Liver (tissue), 8 donors: ENCODE measurements at regions not wholly inside any gene's neighbourhood (a gene's known extent, or its start where the extent isn't known, plus 50 kb on each side); places are given as distances from the start of the nearest gene placed in this dataset.
A peak's percentile ranks its signal among the peaks of the same experiment; 100 is the strongest.

Experiments
- DNase-seq: peaks from one replicate; pipeline ENCODE4 v3.0.0-alpha.2; 2017; ENCODE audit warnings: low spot score
- H3K27ac ChIP-seq, 2 donors: one replicate each; pipeline ENCODE4 v1.7.0; 2013; ENCODE audit warnings: inconsistent platforms in 2 of 2, low read length in 2 of 2, control low read depth in 1 of 2, low read depth in 1 of 2, mild to moderate bottlenecking in 1 of 2
- H3K27me3 ChIP-seq, 4 donors: one replicate each; pipeline versions ENCODE4 v1.6.1 to v1.7.0; 2013; ENCODE audit warnings: low read length in 3 of 4, inconsistent platforms in 1 of 4, mild to moderate bottlenecking in 1 of 4, moderate library complexity in 1 of 4; ENCODE audit not compliant: control insufficient read depth in 4 of 4, insufficient read depth in 4 of 4
- H3K36me3 ChIP-seq, 4 donors: one replicate each; pipeline versions ENCODE4 v1.6.1 to v1.7.0; 2013; ENCODE audit warnings: low read length in 3 of 4, mild to moderate bottlenecking in 3 of 4, low read depth in 1 of 4, moderate library complexity in 1 of 4; ENCODE audit not compliant: control insufficient read depth in 4 of 4, insufficient read depth in 3 of 4
- H3K4me1 ChIP-seq, 4 donors: one replicate each; pipeline versions ENCODE4 v1.6.1 to v1.7.0; 2013; ENCODE audit warnings: low read length in 3 of 4, mild to moderate bottlenecking in 3 of 4, moderate library complexity in 1 of 4; ENCODE audit not compliant: control insufficient read depth in 4 of 4, insufficient read depth in 4 of 4
- H3K4me3 ChIP-seq, 3 donors: one replicate each; pipeline versions ENCODE4 v1.6.1 to v1.7.0; 2013; ENCODE audit warnings: low read length in 3 of 3, control low read depth in 1 of 3, low read depth in 1 of 3, mild to moderate bottlenecking in 1 of 3
- H3K9ac ChIP-seq, 2 donors: one replicate each; pipeline ENCODE4 v1.7.0; 2013; ENCODE audit warnings: low read length in 2 of 2, mild to moderate bottlenecking in 2 of 2, moderate library complexity in 2 of 2, control low read depth in 1 of 2, low read depth in 1 of 2
- H3K9me3 ChIP-seq, 4 donors: one replicate each; pipeline versions ENCODE4 v1.6.1 to v1.7.0; 2013; ENCODE audit warnings: low read length in 3 of 4; ENCODE audit not compliant: control insufficient read depth in 4 of 4
- ATF3 ChIP-seq: IDR thresholded peaks from 2 replicates; pipeline ENCODE4 v1.6.1; 2016; ENCODE audit warnings: antibody characterized with exemption
- CTCF ChIP-seq: fragments of 150-350 bp; IDR thresholded peaks from 2 replicates; pipeline ENCODE4 v1.5.1; 2017; ENCODE audit warnings: improper control_type of control experiment, low read depth, low read length; ENCODE audit not compliant: missing input control
- EGR1 ChIP-seq, 2 donors: IDR thresholded peaks; 2 replicates each; pipeline ENCODE4 v1.6.1; 2016 to 2018; ENCODE audit warnings: antibody characterized with exemption in 2 of 2, low read depth in 2 of 2
- FOXA1 ChIP-seq: IDR thresholded peaks from 2 replicates; pipeline ENCODE4 v1.6.1; 2016; ENCODE audit warnings: antibody characterized with exemption
- FOXA2 ChIP-seq: IDR thresholded peaks from 2 replicates; pipeline ENCODE4 v1.6.1; 2016; ENCODE audit warnings: antibody characterized with exemption
- GABPA ChIP-seq, 2 donors: IDR thresholded peaks in 1 of 2; conservative IDR thresholded peaks in 1 of 2; 2 replicates each; pipeline ENCODE4 v1.6.1; 2016; ENCODE audit warnings: antibody characterized with exemption in 2 of 2, mild to moderate bottlenecking in 1 of 2, moderate library complexity in 1 of 2
- HNF4A ChIP-seq, 2 donors: conservative IDR thresholded peaks; 2 replicates each; pipeline ENCODE4 v1.6.1; 2016; ENCODE audit warnings: antibody characterized with exemption in 2 of 2, mild to moderate bottlenecking in 2 of 2
- HNF4G ChIP-seq: IDR thresholded peaks from 2 replicates; pipeline ENCODE4 v1.6.1; 2016; ENCODE audit warnings: antibody characterized with exemption
- JUND ChIP-seq, 2 donors: IDR thresholded peaks; 2 replicates each; pipeline ENCODE4 v1.6.1; 2016; ENCODE audit warnings: antibody characterized with exemption in 2 of 2
- MAX ChIP-seq: IDR thresholded peaks from 2 replicates; pipeline ENCODE4 v1.6.1; 2016; ENCODE audit warnings: antibody characterized with exemption
- NR2F2 ChIP-seq: IDR thresholded peaks from 2 replicates; pipeline ENCODE4 v1.6.1; 2016; ENCODE audit warnings: antibody characterized with exemption
- RAD21 ChIP-seq, 2 donors: IDR thresholded peaks; 2 replicates each; pipeline ENCODE4 v1.6.1; 2016; ENCODE audit warnings: antibody characterized with exemption in 2 of 2, mild to moderate bottlenecking in 2 of 2
- REST ChIP-seq: IDR thresholded peaks from 2 replicates; pipeline ENCODE4 v1.6.1; 2016; ENCODE audit warnings: antibody characterized with exemption, mild to moderate bottlenecking
- RXRA ChIP-seq, 2 donors: IDR thresholded peaks; 2 replicates each; pipeline ENCODE4 v1.6.1; 2017 to 2018; ENCODE audit warnings: antibody characterized with exemption in 2 of 2, mild to moderate bottlenecking in 1 of 2
- SP1 ChIP-seq: IDR thresholded peaks from 2 replicates; pipeline ENCODE4 v1.6.1; 2018; ENCODE audit warnings: antibody characterized with exemption, mild to moderate bottlenecking
- TAF1 ChIP-seq: conservative IDR thresholded peaks from 2 replicates; pipeline ENCODE4 v1.6.1; 2016; ENCODE audit warnings: antibody characterized with exemption, mild to moderate bottlenecking
- YY1 ChIP-seq: IDR thresholded peaks from 2 replicates; pipeline ENCODE4 v1.6.1; 2016; ENCODE audit warnings: antibody characterized with exemption, mild to moderate bottlenecking
- WGBS: extraction: QIAGEN DNeasy Blood & Tissue Kit; methylation state at CpG from one replicate; pipeline ENCODE4 v1.1.7; 2013; 5-methylcytosine and 5-hydroxymethylcytosine counted together
- TF ChIP-seq, protein P1 (sequence below): IDR thresholded peaks from 2 replicates; pipeline ENCODE4 v1.6.1; 2016; ENCODE audit warnings: antibody characterized with exemption
- donor health status: healthy.
- donor health status: healthy.
- donor health status: healthy.
- donor health status: healthy.
- donor health status: healthy.

GRCh38 chr7:131861620-131862346 is 305.4 kb upstream of the PODXL start:
- Histone ChIP-seq H3K36me3 (no peaks in the 10 kb centered on the region), H3K9ac (no peak overlapping the region), H3K9me3 (no peaks in the 10 kb centered on the region), H3K4me3 (no peak overlapping the region), H3K27me3 (peaks cover 0 to 6% (median 3%) of the 10 kb centered on the region in 4 donors), H3K27ac (no peak overlapping the region), H3K4me1 (no peaks in the 10 kb centered on the region)
- TF ChIP-seq REST (no peak), FOXA2 (no peak), JUND (IDR thresholded peaks at IDR 0.05) (no peak)
- DNase-seq = no peak
- 41% methylated on average over 4 of the region's 4 CpGs for WGBS

- peaks cover 0 to 11% (median 2%) of the 10 kb centered on the region in 4 donors for H3K9me3 ChIP-seq
- H3K27ac ChIP-seq = no peak overlapping the region
- H3K4me3 ChIP-seq = no peak overlapping the region
- no peak for TF ChIP-seq MAX
- TF ChIP-seq TAF1 = no peak
- no peak for TF ChIP-seq ATF3
- TF ChIP-seq SP1 = no peak
- no peak for TF ChIP-seq EGR1 (IDR thresholded peaks at IDR 0.05; ENCODE audit: low read depth in 2 of 2)
- peak; percentile 77 for TF ChIP-seq CTCF
- TF ChIP-seq JUND (IDR thresholded peaks at IDR 0.05) = no peak
- TF ChIP-seq REST = no peak
- no peak for TF ChIP-seq FOXA2
- peak in 1 of 2 donors; percentile 35 for TF ChIP-seq HNF4A (conservative IDR thresholded peaks at IDR 0.05)
- TF ChIP-seq, protein P1, sequence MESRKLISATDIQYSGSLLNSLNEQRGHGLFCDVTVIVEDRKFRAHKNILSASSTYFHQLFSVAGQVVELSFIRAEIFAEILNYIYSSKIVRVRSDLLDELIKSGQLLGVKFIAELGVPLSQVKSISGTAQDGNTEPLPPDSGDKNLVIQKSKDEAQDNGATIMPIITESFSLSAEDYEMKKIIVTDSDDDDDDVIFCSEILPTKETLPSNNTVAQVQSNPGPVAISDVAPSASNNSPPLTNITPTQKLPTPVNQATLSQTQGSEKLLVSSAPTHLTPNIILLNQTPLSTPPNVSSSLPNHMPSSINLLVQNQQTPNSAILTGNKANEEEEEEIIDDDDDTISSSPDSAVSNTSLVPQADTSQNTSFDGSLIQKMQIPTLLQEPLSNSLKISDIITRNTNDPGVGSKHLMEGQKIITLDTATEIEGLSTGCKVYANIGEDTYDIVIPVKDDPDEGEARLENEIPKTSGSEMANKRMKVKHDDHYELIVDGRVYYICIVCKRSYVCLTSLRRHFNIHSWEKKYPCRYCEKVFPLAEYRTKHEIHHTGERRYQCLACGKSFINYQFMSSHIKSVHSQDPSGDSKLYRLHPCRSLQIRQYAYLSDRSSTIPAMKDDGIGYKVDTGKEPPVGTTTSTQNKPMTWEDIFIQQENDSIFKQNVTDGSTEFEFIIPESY = no peak
- TF ChIP-seq NR2F2 = no peak
- TF ChIP-seq GABPA (IDR thresholded peaks at IDR 0.05 in 1 of 2, conservative IDR thresholded peaks at IDR 0.05 in 1 of 2) = no peak
- no peak for TF ChIP-seq YY1
- peak; percentile 60 to 77 for TF ChIP-seq RAD21 (IDR thresholded peaks at IDR 0.05)
- TF ChIP-seq FOXA1 = no peak
- TF ChIP-seq RXRA (IDR thresholded peaks at IDR 0.05) = no peak
- no peak for TF ChIP-seq HNF4G
- H3K36me3 ChIP-seq = no peaks in the 10 kb centered on the region
- WGBS = 18% methylated on average over 6 of the region's 6 CpGs
- H3K4me1 ChIP-seq = no peaks in the 10 kb centered on the region
- H3K27me3 ChIP-seq = no peaks in the 10 kb centered on the region
- DNase-seq = peak; percentile 54
- no peak overlapping the region for H3K9ac ChIP-seq
These were observed 302.9 kb upstream of the PODXL start for GRCh38 chr7:131859147-131859821.
